Activated CD4-positive, CD25-positive, alpha-beta regulatory T cell treated with anti-CD3 and anti-CD28 coated beads, Interleukin-2, amount 50 U/mL, for 24 hours (primary cell): ENCODE measurements at regions not wholly inside any gene's neighbourhood (a gene's known extent, or its start where the extent isn't known, plus 50 kb on each side); places are given as distances from the start of the nearest gene placed in this dataset.

Experiments
- ATAC-seq, 2 donors: fragments of 150-1000 bp; cut with Tn5 transposase; one replicate each; pipeline ENCODE4 v1.10.0; 2021; ENCODE audit warnings: mild to moderate bottlenecking in 1 of 2, moderate library complexity in 1 of 2

DNA sequence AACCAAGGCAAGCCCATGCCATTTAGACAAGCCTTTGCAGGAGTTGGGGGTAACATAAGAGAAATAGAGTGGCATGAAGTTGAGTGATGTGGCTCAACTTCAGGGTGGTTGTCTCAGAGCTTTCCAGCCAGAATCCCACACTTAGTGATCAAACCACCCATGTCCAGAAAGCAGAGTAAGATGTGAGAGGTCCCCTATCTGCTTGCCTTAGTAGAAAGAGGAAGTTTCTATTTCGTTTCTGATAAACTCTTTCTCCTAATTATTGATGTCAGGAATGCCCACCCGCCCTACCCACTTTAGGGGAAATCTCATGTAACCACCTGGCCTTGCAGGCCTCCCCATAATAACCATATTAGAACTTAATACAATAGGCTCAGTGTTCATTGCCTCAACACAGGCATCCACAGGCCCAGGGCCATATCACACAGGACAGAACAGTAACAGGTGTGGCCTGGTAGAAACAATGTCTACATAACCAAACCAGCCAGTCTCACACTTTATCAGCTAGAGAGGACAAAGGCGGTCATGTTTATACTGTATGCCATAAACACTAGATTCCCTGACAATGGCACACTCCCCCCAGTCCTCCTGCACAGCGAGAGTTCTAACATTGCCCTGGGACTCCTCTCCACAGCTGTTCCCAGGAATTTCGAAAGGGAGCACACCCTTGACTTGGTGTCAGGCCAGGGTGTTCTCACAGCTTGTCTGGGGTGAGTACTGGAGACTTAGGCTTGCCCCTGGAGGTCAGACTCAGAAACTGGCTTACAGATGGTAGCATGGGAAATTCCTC is 364.4 kb downstream of the CXCL12 start:
- no peak for ATAC-seq

DNA sequence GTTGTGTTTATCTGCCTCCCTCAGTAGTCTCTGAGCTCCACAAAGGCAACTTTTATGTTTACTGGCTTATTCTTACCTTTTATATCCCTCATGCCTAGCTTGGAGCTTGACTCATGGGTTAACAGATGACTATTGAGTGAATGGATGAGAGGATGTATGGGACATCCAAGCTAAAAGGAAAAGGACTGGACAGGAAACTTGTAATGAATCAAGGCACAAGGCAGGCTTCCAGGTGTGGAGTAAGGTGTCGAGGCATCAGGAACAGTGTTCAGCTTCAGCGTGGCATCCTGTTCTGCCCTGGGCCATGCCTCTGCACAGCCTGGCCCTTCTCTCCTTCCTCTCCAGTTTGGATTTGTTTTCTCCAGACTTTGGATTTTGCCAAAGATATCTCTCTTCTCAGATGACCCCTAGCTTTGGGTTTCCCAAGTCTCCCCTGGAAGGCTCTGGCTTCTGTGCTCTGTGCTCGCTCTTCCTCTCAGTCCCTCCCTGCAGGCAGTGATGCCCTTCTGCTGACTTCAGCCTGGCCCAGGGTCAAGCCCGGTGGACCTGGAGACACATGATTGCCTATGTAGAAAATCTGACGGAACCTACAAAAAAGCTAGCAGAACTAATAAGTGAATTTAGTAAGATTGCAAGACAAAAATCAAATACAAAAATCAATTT is 367.3 kb downstream of the CXCL12 start:
- no peak for ATAC-seq

DNA sequence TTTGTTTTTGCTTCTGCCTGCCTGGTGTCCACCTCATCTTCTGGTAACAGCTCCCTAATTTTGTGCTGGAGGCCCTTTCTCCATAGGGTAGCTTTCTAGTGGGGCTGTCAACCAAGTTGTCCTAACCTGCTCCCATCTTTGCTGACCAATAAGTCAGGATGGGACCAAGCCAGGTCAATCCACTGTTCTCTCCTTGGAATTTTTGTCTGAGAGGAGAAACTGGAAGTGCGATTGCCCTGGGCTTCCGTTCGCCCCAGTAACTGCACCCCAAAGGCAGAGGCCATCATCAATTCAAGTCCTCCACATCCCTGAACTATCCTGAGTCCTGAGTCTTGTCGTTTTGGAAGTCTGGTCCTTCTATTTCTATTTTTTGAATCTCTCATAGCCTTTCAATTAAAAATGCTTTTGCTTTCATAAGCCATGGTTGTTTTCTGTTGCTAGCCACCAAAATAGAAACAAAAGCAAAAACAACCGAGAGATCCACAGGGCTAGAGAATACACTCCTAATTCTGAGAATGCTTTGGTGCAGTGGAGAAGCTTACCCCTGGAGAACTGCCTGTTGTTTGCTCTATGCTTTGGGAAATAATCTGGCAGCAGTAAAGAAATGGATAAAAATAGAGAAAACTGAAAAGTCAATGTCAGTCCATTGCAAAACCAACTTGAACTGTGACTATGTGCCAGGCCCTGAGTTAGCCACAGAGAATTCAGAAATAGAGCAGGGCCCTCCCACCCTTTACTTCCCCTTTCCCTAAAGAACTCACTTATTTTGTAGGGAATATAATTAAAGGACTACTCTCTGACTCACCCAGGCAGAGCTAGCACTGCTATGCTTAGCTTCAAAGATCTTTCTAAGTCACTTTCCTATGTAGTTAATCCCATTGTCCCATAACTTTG is 368.1 kb downstream of the CXCL12 start:
- ATAC-seq = no peak

DNA sequence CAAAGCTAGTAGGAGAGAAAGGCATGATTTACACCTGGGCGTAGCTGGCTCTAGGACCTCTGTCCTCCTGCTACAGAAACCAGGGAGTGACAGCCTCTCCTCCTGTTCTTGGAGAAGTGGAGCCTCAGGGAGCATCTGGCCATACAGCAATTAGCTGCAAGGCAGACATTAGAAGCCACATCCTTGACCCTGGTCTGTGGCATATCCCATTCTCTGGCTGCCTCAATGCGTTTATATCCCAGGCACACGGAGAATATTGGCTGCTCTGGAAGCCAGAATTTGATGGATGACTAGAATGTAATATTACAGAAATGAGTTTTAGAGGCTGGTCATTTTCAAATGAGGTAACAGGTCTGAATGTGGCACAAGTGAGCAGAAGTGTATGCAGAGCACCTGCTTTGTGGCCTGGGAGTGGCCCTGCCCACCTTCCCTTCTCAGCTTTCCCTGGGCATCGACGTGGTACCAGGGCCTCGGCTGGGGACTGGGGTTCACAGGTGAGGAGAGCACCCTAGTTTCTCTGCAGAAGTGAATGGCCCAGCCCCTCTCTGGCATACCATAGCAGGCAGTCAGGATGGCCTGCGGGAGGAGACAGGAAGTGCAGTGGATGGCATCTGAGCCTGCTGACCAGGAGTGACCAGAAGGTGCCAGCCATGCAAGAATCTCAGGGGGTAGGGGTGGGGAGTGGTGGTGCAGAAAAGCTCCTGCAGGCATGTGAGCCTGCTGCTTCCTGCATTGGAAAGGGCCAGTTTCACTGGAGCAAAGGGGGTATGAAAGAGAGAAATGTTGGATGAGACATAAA is 367.2 kb upstream of the ZNF32 start:
- ATAC-seq = no peak

DNA sequence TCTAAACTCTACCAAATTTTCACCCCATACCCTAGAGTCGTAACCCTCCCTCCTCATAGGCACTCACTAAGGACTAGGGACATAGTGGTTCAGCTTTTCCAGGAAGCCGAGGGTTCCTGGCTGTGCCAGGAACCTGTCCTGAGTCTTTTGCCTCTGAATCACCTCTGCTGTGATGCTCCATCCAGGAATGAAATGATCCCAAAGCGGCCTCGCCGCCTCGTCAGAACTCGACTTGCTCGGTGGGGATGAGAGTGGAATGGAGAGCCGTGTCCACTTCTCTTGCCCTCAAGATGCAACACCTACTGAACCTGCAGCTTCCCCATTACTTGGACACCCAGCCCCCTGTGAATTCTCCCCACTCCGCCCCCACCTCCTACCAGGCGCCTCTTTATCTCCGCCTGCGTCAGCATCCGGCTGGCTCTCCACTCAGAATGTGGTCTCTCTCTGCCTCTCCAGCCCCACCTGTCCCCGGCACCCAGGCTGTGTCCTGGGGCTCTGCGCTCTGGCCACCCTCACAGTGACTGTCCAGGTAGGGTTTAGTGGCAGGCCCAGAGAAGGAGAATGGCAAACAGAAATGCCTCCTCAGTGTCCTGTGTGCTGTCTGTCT is 366.1 kb upstream of the ZNF32 start:
- ATAC-seq = no peak

DNA sequence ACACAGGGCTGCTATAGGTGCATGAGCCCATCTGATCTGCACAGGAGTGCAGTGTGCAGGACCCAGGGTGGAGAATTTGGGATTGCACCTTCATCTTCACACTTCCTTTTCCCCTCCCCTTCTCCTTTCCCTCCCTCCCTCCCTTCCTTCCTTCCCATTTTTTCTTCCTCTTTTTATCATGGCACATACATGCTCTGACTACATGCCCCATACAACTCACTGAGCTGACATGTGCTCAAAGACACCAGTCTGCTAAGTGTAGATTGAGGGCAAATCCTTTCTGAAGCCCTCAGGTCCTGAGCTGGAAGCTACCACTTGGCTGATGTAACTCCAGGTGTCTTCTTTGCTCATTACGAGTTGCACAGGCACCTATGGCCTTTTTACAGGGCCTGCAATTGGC is 365.3 kb upstream of the ZNF32 start:
- no peak for ATAC-seq

DNA sequence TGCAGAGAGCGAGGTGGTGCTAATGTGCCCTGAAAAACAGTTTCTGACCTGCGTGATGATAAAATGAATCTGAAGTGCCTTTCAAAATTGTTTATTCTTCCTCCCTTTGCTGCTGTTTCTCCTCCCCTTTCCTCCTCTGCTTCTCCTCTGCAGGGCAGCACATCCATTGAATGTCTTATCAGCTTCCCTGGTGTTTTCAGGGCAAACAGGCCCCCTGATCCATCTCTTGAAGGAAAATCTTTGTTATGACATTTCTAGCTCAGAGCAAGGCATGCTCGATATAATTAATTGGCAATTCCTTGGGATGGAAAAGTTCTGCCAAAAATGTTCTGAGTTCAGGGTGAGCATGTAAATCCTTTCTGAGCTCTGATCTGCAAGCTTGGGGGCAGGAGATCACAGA is 364.2 kb upstream of the ZNF32 start:
- ATAC-seq = no peak

DNA sequence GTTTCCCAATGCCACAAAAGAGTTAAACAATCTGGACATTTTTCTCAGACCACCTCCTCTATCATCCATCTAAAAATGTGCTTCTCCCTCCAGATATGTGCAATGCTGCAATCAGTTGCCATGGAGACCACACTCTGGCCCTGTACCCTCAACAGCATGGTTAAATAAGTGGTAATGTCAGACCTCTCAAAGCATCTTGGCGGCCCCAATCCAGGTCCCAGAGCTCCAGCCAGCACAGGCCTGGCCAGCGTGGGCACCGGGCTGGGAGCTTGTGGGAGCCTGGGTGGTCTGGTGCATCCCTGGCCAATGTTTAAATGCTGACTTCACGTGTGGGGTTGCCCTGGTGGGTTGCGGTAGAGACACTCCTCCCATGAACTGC is 362.9 kb upstream of the ZNF32 start:
- ATAC-seq = no peak

DNA sequence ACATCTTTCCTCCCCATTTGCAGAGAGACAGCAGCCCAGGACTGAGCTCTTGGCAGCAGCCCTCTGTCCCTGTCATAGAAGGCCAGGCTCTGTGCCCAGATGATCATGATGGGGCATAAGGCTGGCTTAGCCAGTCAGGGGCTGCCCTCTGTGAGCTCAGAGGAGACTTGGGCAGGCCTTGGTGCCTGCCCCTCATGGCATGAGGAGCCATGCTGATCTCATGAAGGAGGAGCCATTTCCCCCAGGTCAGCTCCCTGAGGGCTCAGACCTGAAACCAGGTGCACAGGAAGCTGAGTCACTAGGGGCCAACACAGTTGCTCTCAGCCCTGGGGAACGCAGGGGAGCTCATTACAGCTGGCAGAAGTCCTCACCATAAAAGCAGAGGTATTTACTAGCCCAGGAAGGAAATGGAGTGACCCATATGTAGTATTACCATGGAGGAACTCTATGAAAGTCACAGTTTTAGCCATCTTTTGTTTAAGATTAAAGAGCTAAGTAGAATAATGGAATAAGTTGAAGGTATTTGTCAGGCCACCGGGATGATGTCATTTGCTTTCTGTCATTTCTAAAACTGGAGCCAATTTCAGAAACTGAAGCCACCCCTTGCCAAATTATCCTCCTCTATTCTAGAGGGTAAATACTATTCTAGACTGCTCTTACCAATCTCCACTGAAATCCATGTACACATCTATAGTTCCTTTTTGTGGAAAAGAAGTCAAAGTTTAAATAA is 362.4 kb upstream of the ZNF32 start:
- peak; percentile 39 to 45 for ATAC-seq

DNA sequence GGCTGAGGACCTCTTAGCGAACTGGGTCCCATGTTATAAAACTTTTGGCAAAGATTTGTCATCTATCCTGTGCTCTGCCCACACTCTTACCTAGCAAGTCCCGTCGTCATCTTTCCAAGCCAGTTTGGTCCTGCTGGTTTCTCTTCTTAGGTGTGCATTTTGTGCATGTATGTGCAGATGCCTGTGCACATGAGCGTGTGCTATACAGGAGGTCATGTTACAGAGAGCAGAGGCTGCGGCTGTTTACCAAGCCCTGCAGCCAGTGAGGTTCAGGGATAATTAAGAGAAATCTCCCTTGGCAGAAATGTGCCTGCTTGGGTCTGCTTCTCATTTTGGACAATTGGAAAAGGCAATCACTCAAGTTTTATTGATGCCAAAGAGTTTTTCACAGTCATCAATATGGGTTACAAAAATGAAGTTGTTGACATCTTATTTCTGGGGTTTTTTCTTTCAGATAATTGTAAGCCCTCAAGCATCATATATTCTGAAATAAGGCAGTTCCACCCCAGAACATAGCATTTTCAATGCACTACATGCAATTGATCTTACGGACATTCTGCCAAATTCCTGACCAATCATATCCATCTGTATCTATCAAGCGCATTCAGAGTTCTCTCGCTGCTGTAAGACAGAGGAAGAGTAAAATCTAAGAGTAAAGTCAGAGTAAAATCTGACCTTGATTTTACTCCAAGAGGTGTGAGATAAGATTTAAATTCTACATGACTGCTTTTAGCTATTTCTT is 361.4 kb upstream of the ZNF32 start:
- ATAC-seq = no peak

DNA sequence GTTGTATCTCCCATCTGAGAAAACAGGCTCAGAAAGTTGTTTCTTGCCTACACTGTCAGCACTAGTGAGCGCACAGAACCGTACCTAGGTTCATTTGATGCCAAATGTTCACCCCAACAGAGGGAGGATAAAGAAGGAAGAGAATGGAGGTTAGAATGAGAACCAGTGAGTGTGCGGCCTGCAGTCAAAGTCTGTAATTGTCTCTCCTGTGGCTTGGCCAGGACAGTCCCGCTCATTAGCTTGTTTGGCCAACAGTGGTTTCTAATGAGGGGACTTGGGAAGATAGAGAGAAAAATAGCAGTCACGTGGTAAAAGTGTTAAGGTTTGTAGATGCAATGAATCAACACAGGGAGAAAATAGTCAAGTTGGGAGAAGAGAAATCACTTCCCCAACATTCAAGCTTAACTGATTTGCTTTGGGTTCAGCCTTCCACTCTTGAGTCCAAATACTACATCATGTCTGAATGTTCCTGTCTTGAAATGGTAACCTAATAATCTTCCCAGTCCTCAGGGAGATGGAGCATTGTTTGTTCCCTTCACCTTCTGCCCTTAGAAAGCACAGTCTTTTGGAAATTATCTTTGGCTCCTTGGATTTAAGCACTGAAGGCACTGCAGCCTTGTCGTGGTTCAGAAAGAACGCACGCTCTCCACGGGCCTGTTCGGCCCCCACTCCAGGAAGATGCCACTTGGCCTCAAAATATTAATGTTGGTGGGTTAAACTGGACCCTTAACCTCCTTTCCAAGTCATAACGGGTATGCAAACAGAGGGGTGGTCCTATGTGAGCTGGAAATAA is 360.4 kb upstream of the ZNF32 start:
- no peak for ATAC-seq

DNA sequence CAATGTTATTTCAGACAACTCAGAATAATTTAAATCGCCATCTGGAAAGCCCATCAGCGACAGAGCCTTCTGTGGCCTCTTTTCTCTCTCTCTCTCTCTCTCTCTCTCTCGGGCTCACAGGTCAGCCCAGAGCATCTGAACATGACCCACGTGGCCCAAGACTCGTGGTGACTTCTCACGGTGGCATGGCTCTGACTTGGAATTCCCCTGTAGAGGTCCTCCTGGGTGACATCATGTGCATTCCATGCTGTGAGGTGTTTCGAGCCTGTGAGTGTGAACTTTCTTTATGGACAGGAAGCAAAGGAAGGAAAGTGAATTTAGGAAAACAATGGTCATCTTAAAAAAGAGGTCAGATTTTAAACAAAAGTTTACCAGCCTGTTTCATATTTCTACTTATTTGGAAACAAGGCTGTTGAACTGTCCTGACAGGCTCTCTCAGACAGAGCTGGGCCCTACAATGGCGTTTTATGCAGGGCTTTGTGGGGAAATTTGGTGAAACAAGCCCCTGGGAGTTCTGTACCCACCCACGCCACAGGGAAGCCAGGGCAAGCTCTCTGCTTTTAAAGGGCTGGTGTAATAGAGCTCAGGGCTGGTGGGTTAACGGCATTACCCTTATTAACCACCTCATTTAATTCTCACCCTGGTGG is 359.7 kb upstream of the ZNF32 start:
- no peak for ATAC-seq

DNA sequence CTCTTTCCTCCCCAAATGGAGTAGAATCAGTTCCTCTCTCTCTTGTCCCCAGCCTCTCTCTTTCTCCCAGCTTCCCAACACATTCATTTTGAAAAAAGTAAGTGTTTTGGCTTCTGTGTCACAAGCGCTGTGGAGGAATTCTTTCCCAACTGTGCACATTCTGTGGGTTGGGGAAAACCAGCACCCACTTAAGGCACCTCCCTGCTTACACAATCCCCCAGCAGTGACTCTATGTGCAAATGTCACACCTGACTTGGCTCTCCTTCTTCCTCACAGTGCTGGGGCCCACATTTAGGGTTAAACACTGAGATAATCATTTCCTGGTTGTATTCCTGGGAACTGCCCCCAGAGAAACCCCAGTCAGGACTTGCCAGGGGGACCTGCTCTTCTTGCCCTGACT is 358.1 kb upstream of the ZNF32 start:
- ATAC-seq = no peak

DNA sequence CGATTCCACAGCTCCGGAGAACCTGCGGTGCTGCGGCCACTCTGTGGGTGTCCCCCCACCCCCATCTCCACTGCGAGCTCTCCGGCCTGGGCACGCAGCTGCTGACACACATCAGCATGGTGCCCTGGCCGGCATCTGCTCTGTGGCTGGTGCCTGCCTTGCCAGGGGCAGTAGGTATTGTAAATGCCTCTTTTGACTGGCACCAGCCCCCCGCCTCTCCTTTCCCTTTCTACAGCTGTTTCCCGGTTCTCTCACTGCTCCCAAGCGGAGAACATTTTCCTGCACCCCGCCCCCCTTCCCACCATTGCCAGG is 357.1 kb upstream of the ZNF32 start:
- ATAC-seq = no peak

DNA sequence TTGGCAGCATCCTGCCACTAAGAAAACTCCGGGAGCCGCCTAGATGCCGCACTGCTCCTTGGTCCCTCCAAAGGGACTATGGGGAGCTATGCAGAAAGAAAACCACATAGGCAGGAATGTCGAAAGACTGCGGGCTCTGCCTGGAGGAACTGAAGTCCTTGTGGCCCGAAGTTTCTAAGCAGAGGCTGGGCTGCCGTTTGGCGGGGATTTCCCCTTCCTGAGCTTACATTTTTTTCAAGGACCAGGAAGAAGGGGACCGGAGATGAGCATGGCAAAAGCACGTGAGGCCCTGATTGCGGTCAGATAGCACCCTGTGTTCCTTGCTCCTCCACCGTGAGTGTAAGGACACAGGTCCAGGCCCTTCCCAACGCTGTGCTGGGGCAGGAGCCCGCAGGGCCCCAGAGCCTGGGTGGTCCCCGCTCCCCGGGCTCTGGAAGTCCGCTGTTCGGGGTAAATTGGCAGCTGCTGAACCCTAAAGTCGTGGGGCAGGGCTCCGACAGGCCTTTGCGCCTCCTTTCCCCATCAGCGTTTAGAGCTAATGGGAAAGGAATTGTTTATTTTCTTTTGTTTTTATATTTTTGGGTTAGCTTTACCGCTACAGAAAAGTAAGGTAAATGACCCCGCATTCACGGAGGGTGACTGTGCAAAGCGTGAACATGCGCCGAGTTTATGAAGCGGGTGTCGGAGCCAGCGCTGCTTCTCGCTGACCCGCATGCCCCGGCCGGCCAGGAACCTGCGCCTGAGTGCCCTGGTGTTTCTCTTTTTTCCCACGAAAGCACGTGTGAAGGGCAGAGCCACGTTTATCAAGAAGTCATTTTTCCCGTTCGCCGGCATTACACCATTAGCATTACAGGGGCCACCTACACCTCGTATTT is 356.5 kb upstream of the ZNF32 start:
- no peak for ATAC-seq

DNA sequence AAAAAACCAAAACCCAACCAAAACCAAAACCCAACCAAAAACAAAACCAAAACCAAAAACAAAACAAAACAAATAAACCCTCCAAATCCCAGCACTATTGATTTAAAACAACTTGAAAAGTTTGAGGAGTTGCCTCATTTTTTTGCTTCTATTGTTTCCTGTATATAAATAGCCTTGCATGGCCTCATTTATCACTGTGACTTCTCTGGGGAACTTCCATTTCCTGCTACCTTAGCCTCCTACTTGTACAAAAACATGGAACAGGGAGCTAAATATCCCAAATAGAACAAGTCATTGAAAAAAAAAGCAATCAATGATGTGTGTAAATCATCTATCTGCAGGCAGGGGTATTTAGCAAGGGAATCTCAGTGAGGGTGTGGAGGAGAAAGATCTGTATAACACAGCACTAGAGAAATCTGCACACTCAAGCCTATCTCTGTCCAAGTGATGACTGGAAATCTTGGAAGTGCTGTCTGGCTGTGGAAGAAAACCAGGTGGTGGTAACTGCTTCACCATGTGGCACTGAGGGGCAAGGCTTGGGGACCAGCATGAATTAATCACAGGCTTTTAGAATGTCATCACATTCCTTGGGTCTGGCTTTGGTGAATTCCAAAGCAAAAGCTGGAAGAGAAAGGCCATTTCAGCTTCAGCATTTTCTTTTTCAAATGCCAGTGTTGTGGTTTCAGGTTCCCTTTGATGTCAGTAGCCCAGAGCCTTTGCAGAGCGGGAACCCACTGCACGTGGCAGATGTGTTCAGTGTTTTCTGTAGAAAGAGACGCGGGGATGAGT is 349.5 kb upstream of the ZNF32 start:
- ATAC-seq = no peak

DNA sequence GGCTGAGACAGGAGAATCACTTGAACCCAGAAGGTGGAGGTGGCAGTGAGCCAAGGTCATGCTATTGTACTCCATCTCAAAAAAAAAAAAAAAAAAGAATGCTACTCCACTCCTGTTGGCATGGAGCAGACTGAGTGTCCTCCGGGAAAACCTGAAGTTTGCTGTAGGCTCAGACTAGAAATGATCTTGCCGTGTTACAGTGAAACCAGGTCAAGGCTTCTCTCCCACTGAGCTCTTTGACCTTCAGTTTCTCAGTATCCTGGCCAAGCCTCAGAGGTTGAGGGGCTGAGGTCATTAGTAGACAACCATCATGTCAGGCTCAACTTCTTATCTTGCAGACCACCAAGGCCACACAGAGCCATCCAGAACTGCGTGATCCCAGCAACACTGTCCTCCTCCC is 348.6 kb upstream of the ZNF32 start:
- ATAC-seq = no peak

DNA sequence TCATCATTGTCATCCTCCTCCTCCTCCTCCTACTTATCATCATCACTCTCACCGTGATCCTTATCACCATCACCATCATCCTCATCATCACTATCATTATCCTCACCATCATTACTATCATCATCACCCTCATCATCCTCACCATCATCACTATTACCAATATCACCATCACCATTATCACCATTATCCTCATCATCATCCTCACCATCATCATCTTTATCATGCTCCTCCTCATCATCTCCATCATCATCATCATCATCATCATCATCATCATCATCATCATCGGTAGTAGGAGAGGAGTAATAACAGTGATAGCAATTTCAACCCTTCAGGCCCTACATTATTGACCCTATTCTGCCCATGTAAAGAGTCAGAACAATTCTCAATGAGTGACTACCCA is 345.9 kb upstream of the ZNF32 start:
- no peak for ATAC-seq
